ENCODE measurements at regions not wholly inside any gene's neighbourhood (a gene's known extent, or its start where the extent isn't known, plus 50 kb on each side); places are given as distances from the start of the nearest gene placed in this dataset.
"Not testable (repeated sequence)": the region's sequence is repeated elsewhere in the genome, so short reads cannot be mapped to it uniquely, and the experiment has no call there.

- not testable (repeated sequence) for DNase-seq
These were observed 77.5 kb downstream of the SNX5 start for GRCh38 chr20:17891131-17891530.

- no peak for DNase-seq
These were observed 78.3 kb downstream of the SNX5 start for GRCh38 chr20:17890330-17890729.

DNA sequence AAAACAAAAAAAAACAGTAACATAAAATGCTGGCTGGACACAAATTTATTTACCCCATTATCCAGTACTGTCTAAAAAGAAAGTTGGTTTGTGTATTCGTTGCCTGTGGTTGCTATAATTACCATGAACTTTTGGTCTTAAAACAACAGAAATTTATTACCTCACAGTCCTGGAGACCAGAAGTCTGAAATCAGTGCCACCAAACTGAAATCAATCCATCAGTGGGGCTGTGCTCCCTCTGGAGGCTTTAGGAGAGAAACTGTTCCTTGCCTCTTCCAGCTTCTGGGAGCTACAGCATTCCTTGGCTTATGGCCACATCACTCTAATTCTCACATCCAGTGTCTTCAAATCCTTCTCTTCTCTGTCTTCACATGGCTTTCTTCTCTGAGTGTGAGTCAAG, 79.4 kb downstream of the SNX5 start:
- DNase-seq: no peak

DNA sequence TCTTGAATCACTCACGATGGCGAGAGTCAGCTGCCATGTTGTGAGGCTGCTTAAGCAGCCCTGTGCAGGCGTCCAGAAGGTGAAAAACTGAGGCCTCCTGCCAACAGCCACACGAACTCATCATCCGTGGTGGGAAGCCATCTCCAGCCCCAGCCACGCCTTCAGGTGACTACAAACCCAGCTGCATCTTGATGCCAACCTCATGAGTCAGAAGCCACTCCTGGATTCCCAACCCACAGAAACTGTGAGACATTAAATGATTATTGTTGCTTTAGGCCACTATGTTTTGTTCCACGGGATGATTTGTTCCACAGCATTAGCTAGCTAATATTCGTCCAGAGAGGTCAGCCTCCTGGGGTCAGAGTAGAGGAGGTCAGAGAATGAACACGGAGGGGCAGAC, 80.5 kb downstream of the SNX5 start:
- DNase-seq: no peak

- DNase-seq: no peak
These were observed 81.1 kb downstream of the SNX5 start for GRCh38 chr20:17887331-17888030.

DNA sequence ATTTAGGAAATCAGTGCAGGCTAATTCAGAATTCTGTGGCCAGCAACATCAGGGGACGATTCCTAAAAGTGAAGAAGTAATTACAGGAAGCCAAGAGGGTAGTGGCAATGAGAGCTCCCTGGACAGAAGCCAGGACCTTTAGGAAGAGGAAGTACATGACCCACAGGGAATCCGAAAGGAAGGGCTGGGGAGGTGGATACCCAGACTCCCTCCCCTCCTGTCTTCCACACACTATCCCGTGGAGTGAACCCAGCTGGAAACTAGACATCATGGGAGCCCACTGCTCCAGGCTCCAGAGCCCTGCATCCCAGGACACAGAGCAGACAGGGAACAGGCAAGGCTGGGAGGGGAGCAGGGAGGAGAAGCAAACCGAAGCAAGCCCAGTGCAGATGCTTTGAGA, 83.0 kb downstream of the SNX5 start:
- DNase-seq: no peak

- DNase-seq: no peak
These were observed 83.5 kb downstream of the SNX5 start for GRCh38 chr20:17885076-17885475.

DNA sequence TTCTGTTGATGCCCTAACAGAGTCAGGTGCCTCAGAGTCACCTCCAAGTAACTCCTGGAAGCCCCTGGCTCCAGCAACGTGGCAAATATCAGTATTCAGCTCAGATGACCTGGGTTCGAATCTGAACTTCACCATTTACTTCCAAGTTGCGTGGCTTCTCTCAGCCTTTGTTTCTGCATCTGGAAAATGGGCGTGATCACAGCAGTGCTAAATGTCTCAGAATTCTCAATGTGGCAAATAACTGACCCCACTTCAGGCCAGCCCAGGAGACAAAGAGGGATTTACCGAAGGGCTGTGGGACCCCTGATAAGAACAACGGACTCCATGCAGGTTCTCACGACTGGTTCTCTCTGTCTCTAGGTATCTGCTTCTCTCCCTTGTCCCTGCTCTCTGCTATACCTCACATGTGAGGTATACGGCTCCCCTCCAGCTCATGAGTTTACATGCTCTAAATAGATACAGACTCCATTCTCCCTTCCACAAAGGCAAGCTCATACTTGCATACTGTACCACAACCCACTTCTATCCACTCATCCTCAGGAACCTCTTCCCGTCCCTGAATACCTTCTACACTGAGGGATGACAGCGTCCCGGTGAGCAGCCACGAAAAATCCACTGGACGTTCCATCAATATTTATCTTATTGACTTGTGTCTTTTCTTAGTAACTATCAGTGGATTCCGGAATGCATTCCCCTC, 84.1 kb downstream of the SNX5 start:
- no peak for DNase-seq

DNA sequence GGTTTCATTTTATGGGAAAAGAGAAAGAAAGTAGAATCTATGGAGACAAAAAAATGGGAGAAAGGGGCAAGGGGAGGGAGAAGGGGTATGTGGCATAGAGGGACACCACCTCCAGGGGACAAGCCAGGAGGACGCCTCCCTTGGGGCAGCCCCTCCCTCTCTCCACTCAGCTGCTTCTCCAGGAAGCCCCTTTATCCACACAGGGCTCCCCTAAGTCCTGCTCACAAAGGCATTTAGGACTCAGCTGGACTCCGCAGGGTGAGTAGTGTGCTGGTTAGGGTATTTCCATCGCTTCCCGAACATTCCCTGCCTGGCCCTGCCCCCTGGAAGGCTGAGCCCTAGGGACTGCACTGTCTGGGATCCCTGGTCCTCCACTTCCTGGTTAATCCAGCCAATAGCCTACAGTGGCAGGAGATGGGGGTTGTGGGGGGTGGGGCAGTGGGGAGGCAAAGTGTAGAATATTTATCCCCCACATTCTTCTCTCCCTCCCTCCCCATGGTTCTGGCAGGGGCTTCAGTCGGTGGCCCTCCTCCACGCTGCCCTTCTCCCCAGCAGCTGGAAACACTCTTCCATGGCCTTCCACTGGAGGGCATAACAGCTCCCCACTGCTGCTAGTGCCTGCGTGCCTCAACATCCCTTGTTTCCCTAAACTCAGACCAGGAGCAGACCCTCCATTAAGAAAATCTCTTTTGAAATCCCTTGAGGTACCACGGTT, 84.8 kb downstream of the SNX5 start:
- DNase-seq: no peak

DNA sequence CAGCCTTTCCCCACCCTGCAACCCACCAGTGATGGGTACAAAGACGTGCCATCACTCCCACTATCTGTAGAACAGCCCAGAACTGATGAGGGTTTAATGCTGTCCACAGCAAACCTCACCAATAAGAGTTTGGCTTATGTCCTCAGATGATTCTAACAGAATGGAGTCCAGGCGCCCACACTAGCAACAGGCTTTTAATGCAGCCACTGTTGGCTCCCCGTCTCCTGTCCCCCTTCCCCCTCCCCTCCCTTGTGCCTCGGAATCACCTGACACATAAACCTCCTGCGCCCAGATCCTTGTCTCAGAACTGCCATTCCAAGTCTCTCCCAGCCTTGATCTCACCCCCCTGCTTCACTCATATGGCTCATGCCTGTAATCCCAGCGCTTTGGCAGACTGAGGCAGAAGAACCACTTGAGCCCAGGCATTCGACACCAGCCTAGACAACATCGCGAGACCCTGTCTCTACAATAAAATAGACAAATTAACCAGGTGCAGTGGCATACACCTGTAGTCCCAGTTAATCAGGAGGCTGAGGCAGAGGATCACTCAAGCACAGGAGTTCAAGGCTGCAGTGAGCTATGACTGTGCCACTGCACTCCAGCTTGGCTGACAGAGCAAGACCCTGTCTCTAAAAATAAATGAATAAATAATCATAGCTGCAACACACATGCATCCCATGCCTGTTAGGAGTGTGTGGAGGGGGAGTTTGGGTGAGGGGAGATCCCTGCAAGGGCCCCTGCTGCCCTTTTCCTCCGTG, 85.6 kb downstream of the SNX5 start:
- DNase-seq: no peak

DNA sequence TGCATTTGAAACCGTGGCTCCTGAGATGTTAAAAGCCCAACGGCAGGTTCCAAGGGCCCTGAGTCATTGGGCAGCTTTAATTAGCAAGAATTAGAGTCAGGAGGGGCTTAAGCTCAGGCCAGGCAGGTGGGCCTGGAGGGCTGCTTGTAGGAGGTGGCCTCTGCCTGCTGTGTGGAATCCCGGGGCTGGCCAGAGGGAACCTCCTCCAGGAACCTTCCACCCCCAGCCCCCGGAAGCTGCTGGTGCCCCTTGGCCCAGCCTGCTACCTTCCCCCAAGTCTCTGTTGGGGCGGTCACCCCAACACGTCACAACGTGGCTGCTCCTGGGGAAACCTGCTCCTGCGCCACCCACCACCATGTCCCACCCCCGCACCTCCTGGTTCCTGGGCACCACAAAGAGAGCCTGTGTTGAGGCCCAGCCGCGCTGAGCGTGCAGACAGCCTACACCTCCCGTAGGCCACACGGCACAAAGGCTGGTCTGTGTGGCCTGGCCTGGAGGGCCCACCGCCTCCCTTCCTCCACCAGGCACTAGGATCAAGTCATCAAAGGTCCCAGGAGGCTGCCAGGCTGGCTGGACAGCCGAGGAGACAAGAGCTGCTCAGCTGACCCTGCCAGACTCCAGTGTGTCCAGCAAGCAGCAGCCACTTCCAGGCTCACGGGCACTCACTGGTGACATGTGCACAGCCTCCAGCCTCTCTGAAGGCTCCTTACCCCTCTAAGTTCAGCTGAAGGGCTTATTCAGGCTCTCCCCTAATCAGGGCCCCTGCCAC, 86.3 kb downstream of the SNX5 start:
- DNase-seq: no peak

- no peak for DNase-seq
These were observed 86.9 kb downstream of the SNX5 start for GRCh38 chr20:17881741-17882064.

DNA sequence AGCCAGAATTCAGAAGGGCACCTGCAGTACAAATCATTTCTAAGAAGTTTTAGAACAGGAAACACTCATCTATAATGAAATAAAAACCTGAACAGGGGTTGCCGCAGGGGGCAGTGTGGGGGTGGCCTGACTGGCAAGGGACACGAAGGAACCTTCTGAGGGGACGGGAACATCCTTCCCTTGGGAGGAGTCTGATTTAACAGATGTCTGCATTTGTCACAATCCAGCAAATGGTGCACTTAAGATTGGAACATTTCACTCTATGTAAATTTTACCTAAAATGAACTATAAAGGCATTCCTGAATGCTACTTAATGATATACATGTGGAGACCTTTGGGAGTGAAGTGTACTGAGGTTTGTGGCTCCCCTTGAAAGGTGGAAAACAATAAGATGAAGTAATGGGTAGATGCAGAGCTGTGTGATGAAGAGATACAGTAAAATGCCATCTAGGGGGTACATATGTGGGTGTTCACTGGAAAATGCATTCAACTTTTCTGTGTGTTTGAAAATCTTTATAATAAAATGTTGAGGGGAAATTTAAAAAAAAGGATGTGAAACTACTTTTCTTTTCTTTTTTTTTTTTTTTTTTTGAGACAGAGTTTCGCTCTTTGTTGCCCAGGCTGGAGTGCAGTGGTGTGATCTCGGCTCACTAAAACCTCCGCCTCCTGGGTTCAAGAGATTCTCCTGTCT, 89.5 kb downstream of the SNX5 start:
- no peak for DNase-seq

DNA sequence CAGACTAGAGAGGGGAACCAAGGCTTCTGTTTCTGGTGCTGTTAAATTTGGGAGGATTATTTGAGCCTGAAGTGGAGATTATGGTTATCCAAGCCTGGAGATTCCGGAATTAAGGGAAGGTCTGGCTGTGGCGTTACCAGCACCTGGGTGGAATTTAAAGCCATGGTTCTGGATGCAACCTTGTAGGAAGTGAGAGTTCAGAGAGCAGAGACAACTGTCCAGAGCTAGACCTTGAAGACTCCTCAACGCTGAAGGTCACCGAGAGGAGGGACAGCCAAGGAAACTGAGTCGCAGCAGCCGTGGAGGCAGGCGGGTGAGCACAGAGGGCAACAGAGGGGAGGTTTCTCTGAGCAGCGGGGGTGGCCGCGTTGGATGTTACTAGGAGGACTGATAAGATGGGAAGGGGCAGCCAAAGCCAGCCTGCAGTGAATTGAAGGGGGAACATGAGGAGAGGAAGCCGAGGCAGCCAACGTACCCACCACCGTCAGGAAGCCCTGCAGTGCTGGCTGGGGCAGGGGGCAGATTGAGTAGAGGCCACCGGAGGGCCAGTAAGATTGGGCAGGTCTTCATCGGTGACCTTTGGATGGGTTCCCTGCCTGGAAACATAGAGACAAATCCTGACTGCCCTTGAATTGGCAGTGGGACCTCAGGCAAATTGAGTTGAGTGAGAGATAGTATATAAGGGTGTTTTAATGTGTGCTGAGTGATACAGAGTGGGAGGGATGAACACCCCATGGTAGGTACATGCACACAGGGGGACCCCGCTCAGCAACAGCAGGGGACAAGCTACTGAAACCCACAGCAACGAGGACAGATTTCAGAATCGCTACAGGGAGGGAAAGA, 90.3 kb downstream of the SNX5 start:
- no peak for DNase-seq

DNA sequence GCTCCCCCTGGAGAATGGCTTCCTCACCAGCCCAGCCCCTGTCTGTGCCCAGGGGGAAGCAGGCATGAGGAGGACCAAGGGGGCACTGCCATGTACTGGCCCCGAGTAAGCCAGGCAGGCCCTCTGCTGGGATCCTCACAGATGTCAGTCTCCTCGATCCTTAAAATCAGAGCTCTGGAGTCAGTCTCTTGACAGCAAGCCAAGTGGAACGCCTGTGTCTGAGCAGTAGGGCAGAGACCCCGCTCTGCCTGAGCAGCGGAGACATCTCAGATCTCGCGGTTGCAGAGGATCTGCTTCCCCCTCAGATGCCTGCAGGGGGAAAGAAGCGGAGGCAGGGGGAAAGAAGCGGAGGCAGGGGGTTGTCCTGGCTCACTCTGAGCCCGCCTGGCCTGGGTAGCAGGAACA, 92.6 kb downstream of the SNX5 start:
- no peak for DNase-seq

DNA sequence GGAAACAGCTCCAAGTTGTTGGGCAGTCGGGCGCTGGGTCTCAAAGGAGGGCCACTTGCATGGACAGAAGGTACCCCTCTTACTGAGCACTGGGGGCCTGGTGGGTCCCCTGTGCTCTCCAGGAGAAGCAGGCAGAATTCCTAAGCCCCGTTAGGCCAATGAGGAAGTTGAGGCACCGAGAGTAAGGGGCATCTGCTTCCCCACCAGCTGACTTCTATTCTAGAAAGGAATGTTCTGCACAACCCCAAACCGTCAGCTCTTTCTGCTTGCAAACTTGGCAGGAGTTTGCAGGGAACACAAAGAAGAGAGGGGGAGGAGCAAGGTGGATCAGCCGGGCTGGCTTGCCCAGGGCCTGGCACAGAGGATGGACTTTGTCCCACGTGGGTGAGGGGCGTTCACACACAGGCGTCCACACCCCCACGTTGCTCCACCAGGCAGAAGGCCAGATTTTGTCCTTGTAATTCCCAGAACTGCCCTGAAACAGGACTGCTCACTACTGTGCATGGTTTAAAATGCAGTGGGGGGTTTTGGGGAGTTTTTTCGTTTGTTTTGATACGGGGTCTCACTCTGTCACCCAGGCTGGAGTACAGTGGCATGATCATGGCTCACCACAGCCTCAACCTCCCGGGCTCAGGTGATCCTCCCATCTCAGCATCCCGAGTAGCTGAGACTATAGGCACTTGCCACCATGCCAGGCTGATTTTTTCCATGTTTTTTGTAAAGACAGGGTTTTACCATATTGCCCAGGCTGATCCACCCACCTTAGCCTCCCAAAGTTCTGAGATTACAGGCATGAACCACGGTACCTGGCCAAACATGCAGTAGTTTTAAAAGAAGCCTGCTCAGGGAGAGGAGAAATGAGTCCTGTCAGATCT, 93.3 kb downstream of the SNX5 start:
- no peak for DNase-seq

DNA sequence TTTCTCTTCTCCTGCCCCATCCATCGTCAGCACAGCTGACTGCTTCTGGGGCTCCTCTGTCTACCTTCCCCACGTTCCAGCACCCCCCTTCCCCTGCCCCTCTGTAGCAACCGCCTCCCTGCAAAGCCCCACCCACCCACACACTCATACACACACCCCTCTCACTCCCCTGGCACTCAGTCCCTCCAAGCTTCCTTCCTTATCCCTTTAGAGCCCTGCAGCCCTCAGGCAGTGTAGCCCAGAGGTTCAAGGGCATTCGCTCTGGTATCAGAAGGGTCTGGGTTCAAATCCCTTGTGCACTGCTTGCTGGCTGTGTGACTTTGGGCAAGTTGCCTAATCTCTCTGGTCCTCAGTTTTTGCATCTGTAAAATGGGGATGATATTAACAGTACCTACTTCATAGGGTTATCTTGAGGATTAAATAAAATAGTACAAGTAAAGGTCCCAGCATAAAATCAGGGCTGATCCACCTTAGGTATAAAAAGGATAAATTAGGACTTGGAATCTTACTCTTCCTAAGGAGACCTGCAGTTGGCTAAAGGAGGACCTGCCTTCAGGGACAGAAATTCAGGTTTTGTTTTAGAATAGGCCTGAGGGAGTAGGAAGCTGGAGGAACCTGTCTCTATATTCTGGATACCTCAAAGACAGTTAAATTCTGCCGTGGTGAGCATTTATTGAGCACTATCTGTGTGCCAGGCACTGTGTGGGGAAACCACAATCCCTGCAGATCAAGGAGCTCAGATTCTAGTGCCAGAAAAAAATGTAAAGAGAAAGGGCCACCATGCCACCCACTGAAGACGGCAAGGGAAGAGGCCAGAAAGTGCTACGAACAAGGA, 94.1 kb downstream of the SNX5 start:
- DNase-seq: no peak

- no peak for DNase-seq
These were observed 95.0 kb downstream of the SNX5 start for GRCh38 chr20:17873410-17874270.
